PC-3 (cell line): ENCODE measurements at regions not wholly inside any gene's neighbourhood (a gene's known extent, or its start where the extent isn't known, plus 50 kb on each side); places are given as distances from the start of the nearest gene placed in this dataset.

Source experiments
- ATAC-seq: fragments of 200-7000 bp; cut with Tn5 transposase; 2 replicates; pipeline ENCODE4 v1.9.1; 2020; ENCODE audit warnings: mild to moderate bottlenecking, moderate library complexity
- BruUV-seq: library from RNA; stranded (reverse); fragments of 400-500 nt; replicated peaks from 2 replicates; lab custom pipeline; 2021; lab: Mats Ljungman, UMichigan
- CTCF ChIA-PET: fragments of 300-600 bp; sonication (Branson Sonifier 250); formaldehyde crosslinking; loops from one replicate; lab custom pipeline; 2022; ENCODE audit warnings: antibody characterized with exemption; lab: Charles Lee
- POLR2A ChIA-PET: fragments of 300-600 bp; sonication (Branson Sonifier 250); formaldehyde crosslinking; loops from one replicate; lab custom pipeline; 2022; ENCODE audit warnings: antibody characterized with exemption; ENCODE audit not compliant: unreplicated experiment; lab: Charles Lee
- DNase-seq: peaks from one replicate; pipeline ENCODE4 v3.0.0-alpha.2; 2015
- H2AFZ ChIP-seq: fragments of 300-600 bp; sonication (generic); 2 replicates; pipeline ENCODE4 v1.6.0; 2016; ENCODE audit warnings: antibody characterized with exemption, low read length
- H3F3A ChIP-seq: fragments of 300-600 bp; sonication (generic); one replicate; pipeline ENCODE4 v1.6.0; 2017; ENCODE audit warnings: antibody characterized with exemption, low read length, control low read depth, mild to moderate bottlenecking; ENCODE audit not compliant: unreplicated experiment
- H3K27ac ChIP-seq: fragments of 300-600 bp; sonication (generic); 2 replicates; pipeline ENCODE4 v1.5.1; 2016; ENCODE audit warnings: mild to moderate bottlenecking, low read length
- H3K27me3 ChIP-seq: fragments of 300-600 bp; sonication (generic); 2 replicates; pipeline ENCODE4 v1.6.1; 2016; ENCODE audit warnings: low read length, mixed read lengths
- H3K36me3 ChIP-seq: fragments of 300-600 bp; sonication (generic); 2 replicates; pipeline ENCODE4 v1.6.1; 2016; ENCODE audit warnings: low read depth, mixed run types, low read length, mixed read lengths
- H3K4me1 ChIP-seq: fragments of 300-600 bp; sonication (generic); 2 replicates; pipeline ENCODE4 v1.5.1; 2016; ENCODE audit warnings: low read length; ENCODE audit not compliant: insufficient read depth
- H3K4me2 ChIP-seq: fragments of 300-600 bp; sonication (generic); 2 replicates; pipeline ENCODE4 v1.6.0; 2016; ENCODE audit warnings: low read length
- H3K4me3 ChIP-seq: fragments of 300-600 bp; sonication (generic); 2 replicates; pipeline ENCODE4 v1.5.1; 2016; ENCODE audit warnings: mild to moderate bottlenecking, low read length, mixed read lengths
- H3K79me2 ChIP-seq: fragments of 300-600 bp; sonication (generic); 2 replicates; pipeline ENCODE4 v1.6.1; 2017; ENCODE audit warnings: low read length, mixed read lengths
- H3K9ac ChIP-seq: fragments of 300-600 bp; sonication (generic); 2 replicates; pipeline ENCODE4 v1.6.0; 2016; ENCODE audit warnings: mild to moderate bottlenecking, low read length
- H3K9me2 ChIP-seq: fragments of 300-600 bp; sonication (generic); replicated peaks from 2 replicates; pipeline ENCODE4 v1.6.1; 2016; ENCODE audit warnings: mixed run types, low read length, mixed read lengths
- H3K9me3 ChIP-seq: fragments of 300-600 bp; sonication (generic); 2 replicates; pipeline ENCODE4 v1.6.1; 2016; ENCODE audit warnings: low read length, mixed read lengths
- H4K20me1 ChIP-seq: fragments of 300-600 bp; sonication (generic); 2 replicates; pipeline ENCODE4 v1.6.1; 2016; ENCODE audit warnings: low read length, mixed read lengths
- EZH2 ChIP-seq: fragments of 300-600 bp; sonication (generic); IDR thresholded peaks from one replicate; pipeline ENCODE4 v1.6.1; 2017; ENCODE audit warnings: antibody characterized with exemption, mild to moderate bottlenecking, low read length; ENCODE audit not compliant: unreplicated experiment
- EZH2phosphoT487 ChIP-seq: fragments of 300-600 bp; sonication (generic); IDR thresholded peaks from 2 replicates; pipeline ENCODE4 v1.6.1; 2018; ENCODE audit warnings: mild to moderate bottlenecking, antibody characterized with exemption, low read length, borderline replicate concordance
- intact Hi-C: fragments of 100-400 bp; cut with micrococcal nuclease; formaldehyde crosslinking; loops from 2 replicates; pipeline ENCODE4 v1.9.0; 2023
- TF ChIP-seq, protein P1 (sequence below): fragments of 300-600 bp; sonication (generic); conservative IDR thresholded peaks from 2 replicates; pipeline ENCODE4 v1.5.1; 2017; ENCODE audit warnings: antibody characterized with exemption, low read depth, mild to moderate bottlenecking, low read length

DNA sequence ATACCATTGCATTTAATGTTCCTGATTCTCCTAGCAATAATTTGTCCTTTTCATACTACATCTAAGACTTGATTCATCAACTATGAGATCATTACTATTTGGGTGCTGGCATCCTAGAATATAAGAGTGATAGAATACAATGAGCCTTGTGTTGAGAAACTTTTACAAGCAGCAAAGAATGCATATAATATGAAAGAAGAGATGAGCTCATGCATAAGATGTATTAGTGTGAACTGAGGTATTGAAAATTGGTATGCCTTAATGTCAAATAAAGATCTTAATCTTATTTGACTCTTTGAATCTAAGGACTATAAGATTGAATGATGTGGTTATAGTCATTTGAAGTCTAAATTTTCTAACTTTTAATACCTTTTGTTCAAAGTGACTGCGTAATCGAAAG lies 220.0 kb upstream of the ARHGEF26 start:
- H3K4me2 ChIP-seq = peak overlapping the region; percentile 64
- no peaks in the 10 kb centered on the region for H4K20me1 ChIP-seq
- ATAC-seq (peak; percentile 93), DNase-seq (peak; percentile 90)
- ChIA-PET POLR2A (interaction anchor here (0.5 kb wide), 1 partner anchor 55 kb away, joined by 5 read pairs; no protein-coding TSS in a partner anchor), CTCF (interaction anchor here (1.0 kb wide), 1 partner anchor 70 kb away, joined by 3 read pairs; no protein-coding TSS in a partner anchor)
- no peaks in the 10 kb centered on the region for H3K9me3 ChIP-seq
- BruUV-seq = no TSS peak
- H3K79me2 ChIP-seq = no peaks in the 10 kb centered on the region
- peaks cover 27% of the 10 kb centered on the region for H3K4me1 ChIP-seq
- no peaks in the 10 kb centered on the region for H3K9me2 ChIP-seq
- no peaks in the 10 kb centered on the region for H3K27me3 ChIP-seq
- peak overlapping the region; percentile 32 for H3K9ac ChIP-seq
- H3F3A ChIP-seq = peaks cover 9% of the 10 kb centered on the region
- peak overlapping the region; percentile 86 for H3K27ac ChIP-seq
- H2AFZ ChIP-seq = no peak overlapping the region
- TF ChIP-seq EZH2phosphoT487 (no peak), EZH2 (no peak)
- TF ChIP-seq, protein P1, sequence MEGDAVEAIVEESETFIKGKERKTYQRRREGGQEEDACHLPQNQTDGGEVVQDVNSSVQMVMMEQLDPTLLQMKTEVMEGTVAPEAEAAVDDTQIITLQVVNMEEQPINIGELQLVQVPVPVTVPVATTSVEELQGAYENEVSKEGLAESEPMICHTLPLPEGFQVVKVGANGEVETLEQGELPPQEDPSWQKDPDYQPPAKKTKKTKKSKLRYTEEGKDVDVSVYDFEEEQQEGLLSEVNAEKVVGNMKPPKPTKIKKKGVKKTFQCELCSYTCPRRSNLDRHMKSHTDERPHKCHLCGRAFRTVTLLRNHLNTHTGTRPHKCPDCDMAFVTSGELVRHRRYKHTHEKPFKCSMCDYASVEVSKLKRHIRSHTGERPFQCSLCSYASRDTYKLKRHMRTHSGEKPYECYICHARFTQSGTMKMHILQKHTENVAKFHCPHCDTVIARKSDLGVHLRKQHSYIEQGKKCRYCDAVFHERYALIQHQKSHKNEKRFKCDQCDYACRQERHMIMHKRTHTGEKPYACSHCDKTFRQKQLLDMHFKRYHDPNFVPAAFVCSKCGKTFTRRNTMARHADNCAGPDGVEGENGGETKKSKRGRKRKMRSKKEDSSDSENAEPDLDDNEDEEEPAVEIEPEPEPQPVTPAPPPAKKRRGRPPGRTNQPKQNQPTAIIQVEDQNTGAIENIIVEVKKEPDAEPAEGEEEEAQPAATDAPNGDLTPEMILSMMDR = no peak
- H3K4me3 ChIP-seq = peak overlapping the region; percentile 1; the same call in 1 of the 2 replicates
- intact Hi-C loops = loop anchor here (1.0 to 10.0 kb wide), 3 partner anchors 21 to 736 kb away; partner anchors contain the start of gene RAP2B
- H3K36me3 ChIP-seq = no peaks in the 10 kb centered on the region

DNA sequence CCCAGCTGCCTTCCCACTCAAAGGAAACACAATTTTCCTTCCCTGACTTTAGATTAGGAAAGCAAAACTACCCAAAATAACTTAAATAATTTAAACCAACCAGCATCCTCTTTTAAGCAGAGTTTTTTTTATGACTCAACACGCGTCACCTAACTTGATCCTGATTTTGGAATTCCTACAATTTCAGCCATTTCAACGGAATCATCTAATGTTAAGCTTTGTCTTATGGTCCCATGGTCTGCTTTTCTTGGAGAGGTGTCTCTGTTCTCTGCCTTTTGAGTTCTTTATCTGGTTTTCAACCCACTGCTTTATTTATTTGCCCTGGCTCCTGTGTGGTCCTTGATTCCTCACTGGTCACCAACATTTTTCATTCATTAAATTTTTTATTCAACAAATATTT lies 219.2 kb upstream of the ARHGEF26 start:
- Histone ChIP-seq H3K36me3 (no peaks in the 10 kb centered on the region), H3K4me1 (peaks cover 27% of the 10 kb centered on the region), H4K20me1 (no peaks in the 10 kb centered on the region), H3K4me2 (peak overlapping the region; percentile 64), H3F3A (peaks cover 9% of the 10 kb centered on the region), H3K9ac (peak overlapping the region; percentile 32), H3K9me3 (no peaks in the 10 kb centered on the region), H3K27me3 (no peaks in the 10 kb centered on the region), H2AFZ (peak overlapping the region; percentile 41; the same call in 1 of the 2 replicates), H3K27ac (peak overlapping the region; percentile 86), H3K79me2 (no peaks in the 10 kb centered on the region), H3K4me3 (peak overlapping the region; percentile 1; the same call in 1 of the 2 replicates), H3K9me2 (no peaks in the 10 kb centered on the region)
- POLR2A ChIA-PET = no interaction called here
- intact Hi-C loops = loop anchor here (1.0 to 10.0 kb wide), 3 partner anchors 22 to 737 kb away; partner anchors contain the start of gene RAP2B
- no TSS peak for BruUV-seq
- peak; percentile 6; the same call in 1 of the 2 replicates for ATAC-seq
- peak; percentile 63 for DNase-seq
- CTCF ChIA-PET = no interaction called here
- TF ChIP-seq EZH2phosphoT487 (no peak), EZH2 (no peak)
- TF ChIP-seq, protein P1 = no peak

GRCh38 chr3:153903430-153903829 lies 217.8 kb upstream of the ARHGEF26 start:
- Histone ChIP-seq H3K9me2 (no peaks in the 10 kb centered on the region), H3K4me1 (peaks cover 27% of the 10 kb centered on the region), H3K4me3 (no peak overlapping the region), H3K4me2 (no peak overlapping the region), H3K79me2 (no peaks in the 10 kb centered on the region), H3F3A (peaks cover 9% of the 10 kb centered on the region), H3K9me3 (no peaks in the 10 kb centered on the region), H3K36me3 (no peaks in the 10 kb centered on the region), H4K20me1 (no peaks in the 10 kb centered on the region), H3K27ac (no peak overlapping the region), H3K9ac (no peak overlapping the region), H2AFZ (no peak overlapping the region), H3K27me3 (no peaks in the 10 kb centered on the region)
- no peak for ATAC-seq
- intact Hi-C loops = loop anchor here (5.0 to 10.0 kb wide), 2 partner anchors 66 to 739 kb away; partner anchors contain the start of gene RAP2B
- DNase-seq = no peak
- POLR2A ChIA-PET = no interaction called here
- TF ChIP-seq EZH2phosphoT487 (no peak), EZH2 (no peak)
- TF ChIP-seq, protein P1 = peak; percentile 31; the same call in 1 of the 2 replicates
- no TSS peak for BruUV-seq
- CTCF ChIA-PET = no interaction called here
